ENCODE measurements at regions not wholly inside any gene's neighbourhood (a gene's known extent, or its start where the extent isn't known, plus 50 kb on each side); places are given as distances from the start of the nearest gene placed in this dataset.

DNA sequence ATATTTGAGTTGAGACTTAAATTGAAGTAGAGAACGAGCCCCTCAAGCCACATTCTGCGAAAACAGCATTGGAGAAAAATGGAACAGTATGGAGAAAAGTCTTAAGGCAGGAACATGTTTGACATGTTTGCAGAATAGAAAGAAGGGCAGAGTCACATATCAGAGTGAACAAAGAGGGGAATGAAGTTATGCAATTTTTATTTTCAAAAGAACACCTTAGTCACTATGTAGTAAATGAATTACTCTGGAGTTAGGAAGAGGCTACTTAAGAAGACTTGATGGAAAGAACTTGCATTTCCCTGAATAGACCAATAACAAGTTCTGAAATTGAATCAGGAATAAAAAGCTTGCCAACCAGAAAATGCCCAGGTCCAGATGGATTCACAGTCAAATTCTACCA is 391.4 kb upstream of the CDH19 start:
- Histone ChIP-seq H3K36me3 (no peaks in the 10 kb centered on the region), H3K27ac (no peak overlapping the region), H3K9me3 (no peaks in the 10 kb centered on the region), H3K4me1 (no peaks in the 10 kb centered on the region), H3K4me3 (no peak overlapping the region), H3K27me3 (no peaks in the 10 kb centered on the region)
- in situ Hi-C loops (cut with MboI; ENCODE audit: low sequenced_read_pairs in 4 of 4): no loop called here
- ATAC-seq (no peak), DNase-seq (no peak)
- intact Hi-C loops (cut with DNase I; ENCODE audit: low total_unique reads): no loop called here
- no peak for TF ChIP-seq POLR2A (IDR thresholded peaks at IDR 0.05)

- no peaks in the 10 kb centered on the region for H3K4me1 ChIP-seq
- H3K27ac ChIP-seq: no peak overlapping the region
- DNase-seq (no peak), ATAC-seq (no peak)
- in situ Hi-C loops (cut with MboI; ENCODE audit: low sequenced_read_pairs in 4 of 4): no loop called here
- no peaks in the 10 kb centered on the region for H3K36me3 ChIP-seq
- no peaks in the 10 kb centered on the region for H3K27me3 ChIP-seq
- H3K9me3 ChIP-seq: no peaks in the 10 kb centered on the region
- no peak overlapping the region for H3K4me3 ChIP-seq
- intact Hi-C loops (cut with DNase I; ENCODE audit: low total_unique reads): no loop called here
- TF ChIP-seq POLR2A (IDR thresholded peaks at IDR 0.05): no peak
- TF ChIP-seq, protein P1, sequence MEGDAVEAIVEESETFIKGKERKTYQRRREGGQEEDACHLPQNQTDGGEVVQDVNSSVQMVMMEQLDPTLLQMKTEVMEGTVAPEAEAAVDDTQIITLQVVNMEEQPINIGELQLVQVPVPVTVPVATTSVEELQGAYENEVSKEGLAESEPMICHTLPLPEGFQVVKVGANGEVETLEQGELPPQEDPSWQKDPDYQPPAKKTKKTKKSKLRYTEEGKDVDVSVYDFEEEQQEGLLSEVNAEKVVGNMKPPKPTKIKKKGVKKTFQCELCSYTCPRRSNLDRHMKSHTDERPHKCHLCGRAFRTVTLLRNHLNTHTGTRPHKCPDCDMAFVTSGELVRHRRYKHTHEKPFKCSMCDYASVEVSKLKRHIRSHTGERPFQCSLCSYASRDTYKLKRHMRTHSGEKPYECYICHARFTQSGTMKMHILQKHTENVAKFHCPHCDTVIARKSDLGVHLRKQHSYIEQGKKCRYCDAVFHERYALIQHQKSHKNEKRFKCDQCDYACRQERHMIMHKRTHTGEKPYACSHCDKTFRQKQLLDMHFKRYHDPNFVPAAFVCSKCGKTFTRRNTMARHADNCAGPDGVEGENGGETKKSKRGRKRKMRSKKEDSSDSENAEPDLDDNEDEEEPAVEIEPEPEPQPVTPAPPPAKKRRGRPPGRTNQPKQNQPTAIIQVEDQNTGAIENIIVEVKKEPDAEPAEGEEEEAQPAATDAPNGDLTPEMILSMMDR (IDR thresholded peaks at IDR 0.05 in 4 of 5, conservative IDR thresholded peaks at IDR 0.05 in 1 of 5): no peak
These were observed 390.9 kb upstream of the CDH19 start for GRCh38 chr18:66994790-66995189.

DNA sequence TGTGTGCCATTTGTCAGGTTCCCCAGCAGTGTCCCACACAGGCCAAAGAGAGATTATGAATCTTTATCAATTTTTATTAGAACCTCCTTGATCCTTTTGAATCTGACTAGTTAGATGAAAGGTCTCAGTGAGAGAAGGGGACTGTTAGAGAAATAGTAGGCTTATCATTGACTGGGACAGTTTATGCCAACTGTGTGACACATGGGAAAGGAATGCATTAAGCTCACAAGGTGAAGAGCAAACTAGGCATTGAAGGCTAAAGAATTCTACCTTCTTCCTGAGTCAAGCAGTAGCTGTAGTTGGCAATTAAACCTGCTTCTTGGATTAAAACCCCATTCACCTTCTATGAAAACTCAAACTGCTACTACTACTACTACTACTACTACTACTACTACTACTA is 389.6 kb upstream of the CDH19 start:
- no peaks in the 10 kb centered on the region for H3K36me3 ChIP-seq
- H3K9me3 ChIP-seq: no peaks in the 10 kb centered on the region

DNA sequence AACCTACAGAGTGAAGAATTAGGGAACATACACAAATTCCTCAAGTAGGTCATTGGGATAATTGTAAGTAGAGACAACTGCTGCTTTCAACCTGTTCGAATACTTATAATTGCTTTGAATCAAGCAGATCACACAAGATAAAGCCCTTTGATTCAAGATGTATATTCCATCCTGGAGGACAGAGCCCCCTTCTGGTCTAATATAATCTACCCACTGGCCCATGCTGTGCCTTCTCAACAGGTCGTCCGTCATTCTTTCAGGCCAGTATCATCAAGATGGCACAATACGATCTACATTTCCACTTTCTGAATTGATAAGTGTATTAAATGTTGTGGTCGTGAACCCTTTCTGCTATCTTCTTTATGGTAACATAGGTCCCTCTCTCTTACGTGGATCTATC is 387.0 kb upstream of the CDH19 start:
- Histone ChIP-seq H3K27me3 (no peaks in the 10 kb centered on the region), H3K36me3 (no peaks in the 10 kb centered on the region), H3K27ac (no peak overlapping the region), H3K4me3 (no peak overlapping the region), H3K4me1 (no peaks in the 10 kb centered on the region), H3K9me3 (no peaks in the 10 kb centered on the region)
- in situ Hi-C loops (cut with MboI; ENCODE audit: low sequenced_read_pairs in 4 of 4): no loop called here
- ATAC-seq: no peak
- no peak for DNase-seq
- intact Hi-C loops (cut with DNase I; ENCODE audit: low total_unique reads): no loop called here
- TF ChIP-seq POLR2A (IDR thresholded peaks at IDR 0.05): no peak

More for the DNA sequence above, 389.6 kb upstream of the CDH19 start:
- ATAC-seq (no peak), DNase-seq (no peak)
- TF ChIP-seq, protein P1 (IDR thresholded peaks at IDR 0.05 in 4 of 5, conservative IDR thresholded peaks at IDR 0.05 in 1 of 5): no peak
- no peak for TF ChIP-seq POLR2A (IDR thresholded peaks at IDR 0.05)
- intact Hi-C loops (cut with DNase I; ENCODE audit: low total_unique reads): no loop called here
- H3K4me3 ChIP-seq: no peak overlapping the region
- no peak overlapping the region for H3K27ac ChIP-seq
- in situ Hi-C loops (cut with MboI; ENCODE audit: low sequenced_read_pairs in 4 of 4): no loop called here
- no peaks in the 10 kb centered on the region for H3K27me3 ChIP-seq
- no peaks in the 10 kb centered on the region for H3K4me1 ChIP-seq

- Histone ChIP-seq H3K36me3 (no peaks in the 10 kb centered on the region), H3K9me3 (no peaks in the 10 kb centered on the region), H3K4me3 (no peak overlapping the region), H3K4me1 (no peaks in the 10 kb centered on the region), H3K27me3 (no peaks in the 10 kb centered on the region), H3K27ac (no peak overlapping the region)
- intact Hi-C loops (cut with DNase I; ENCODE audit: low total_unique reads) (no loop called here), in situ Hi-C loops (cut with MboI; ENCODE audit: low sequenced_read_pairs in 4 of 4) (no loop called here)
- ATAC-seq (no peak), DNase-seq (no peak)
- no peak for TF ChIP-seq POLR2A (IDR thresholded peaks at IDR 0.05)
- TF ChIP-seq, protein P1 (IDR thresholded peaks at IDR 0.05 in 4 of 5, conservative IDR thresholded peaks at IDR 0.05 in 1 of 5): no peak
These were observed 375.1 kb upstream of the CDH19 start for GRCh38 chr18:66979009-66979408.

DNA sequence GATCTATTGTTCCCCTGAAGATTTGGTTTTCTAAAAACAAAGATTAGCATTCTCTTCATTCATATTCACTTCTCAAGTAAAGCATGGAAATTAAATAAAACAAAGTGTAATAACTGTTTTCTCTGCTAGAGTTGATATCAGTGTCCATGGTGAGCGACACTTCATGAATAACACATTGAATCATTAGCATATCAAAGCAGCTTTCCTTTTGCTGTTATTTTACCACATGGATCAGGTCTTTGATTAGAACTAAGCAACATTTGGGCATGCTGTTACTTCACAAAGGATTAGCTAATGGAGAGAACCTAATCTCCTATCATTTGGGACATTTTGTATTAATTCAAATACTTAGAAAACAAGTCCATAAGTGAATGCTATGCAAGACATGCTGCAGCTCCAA is 368.8 kb upstream of the CDH19 start:
- H3K27ac ChIP-seq: no peak overlapping the region
- DNase-seq (no peak), ATAC-seq (no peak)
- H3K27me3 ChIP-seq: no peaks in the 10 kb centered on the region
- no peak overlapping the region for H3K4me3 ChIP-seq
- no peaks in the 10 kb centered on the region for H3K9me3 ChIP-seq
- H3K36me3 ChIP-seq: no peaks in the 10 kb centered on the region
- TF ChIP-seq, protein P1 (IDR thresholded peaks at IDR 0.05 in 4 of 5, conservative IDR thresholded peaks at IDR 0.05 in 1 of 5): no peak
- TF ChIP-seq POLR2A (IDR thresholded peaks at IDR 0.05): no peak
- H3K4me1 ChIP-seq: no peaks in the 10 kb centered on the region
- in situ Hi-C loops (cut with MboI; ENCODE audit: low sequenced_read_pairs in 4 of 4): no loop called here
- intact Hi-C loops (cut with DNase I; ENCODE audit: low total_unique reads): no loop called here

All from gastrocnemius medialis (tissue), 4 donors.